ENCODE measurements at regions not wholly inside any gene's neighbourhood (a gene's known extent, or its start where the extent isn't known, plus 50 kb on each side); places are given as distances from the start of the nearest gene placed in this dataset.

GRCh38 chr5:3393920-3394597 is 201.6 kb upstream of the IRX1 start:
- DNase-seq (no peak), ATAC-seq (no peak)

DNA sequence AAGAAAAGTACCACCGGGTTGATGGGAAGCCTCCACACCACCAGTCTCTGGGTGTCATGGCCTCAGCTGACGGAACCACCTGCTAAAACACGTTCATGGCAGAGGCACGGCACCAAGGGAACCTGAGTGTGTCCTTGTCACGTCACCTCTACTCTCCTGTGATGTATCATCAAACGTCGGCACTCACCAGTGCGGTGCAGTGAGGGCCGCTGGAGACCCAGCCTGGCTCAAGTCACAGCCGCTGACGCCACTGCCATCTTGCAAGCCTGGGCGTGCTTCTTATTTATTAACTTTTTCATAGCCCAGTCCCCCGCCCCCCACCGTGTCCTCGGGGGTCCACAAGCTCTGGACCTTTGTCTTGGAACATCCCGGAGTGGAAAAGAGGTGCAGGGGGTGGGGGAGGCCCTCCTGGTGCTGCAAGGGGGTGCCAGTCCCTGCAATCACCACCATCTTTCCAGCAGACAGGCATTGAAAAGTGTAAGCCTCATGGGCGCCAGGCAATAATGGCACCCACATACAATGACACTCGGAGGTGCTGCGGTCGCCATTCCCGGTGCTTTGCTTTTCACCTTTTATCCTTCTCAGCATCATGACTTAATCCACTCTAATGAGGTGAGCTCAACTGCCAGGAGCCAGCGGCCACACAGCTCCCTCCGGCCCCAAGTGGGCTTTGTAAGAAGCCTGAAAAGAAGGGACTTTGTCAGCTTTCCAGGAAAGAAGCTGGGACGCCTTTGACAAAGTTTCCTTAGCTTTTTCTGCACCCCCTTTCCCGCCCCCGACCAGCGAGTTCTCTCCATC is 202.3 kb upstream of the IRX1 start:
- DNase-seq, result no peak
- no peak for ATAC-seq

DNA sequence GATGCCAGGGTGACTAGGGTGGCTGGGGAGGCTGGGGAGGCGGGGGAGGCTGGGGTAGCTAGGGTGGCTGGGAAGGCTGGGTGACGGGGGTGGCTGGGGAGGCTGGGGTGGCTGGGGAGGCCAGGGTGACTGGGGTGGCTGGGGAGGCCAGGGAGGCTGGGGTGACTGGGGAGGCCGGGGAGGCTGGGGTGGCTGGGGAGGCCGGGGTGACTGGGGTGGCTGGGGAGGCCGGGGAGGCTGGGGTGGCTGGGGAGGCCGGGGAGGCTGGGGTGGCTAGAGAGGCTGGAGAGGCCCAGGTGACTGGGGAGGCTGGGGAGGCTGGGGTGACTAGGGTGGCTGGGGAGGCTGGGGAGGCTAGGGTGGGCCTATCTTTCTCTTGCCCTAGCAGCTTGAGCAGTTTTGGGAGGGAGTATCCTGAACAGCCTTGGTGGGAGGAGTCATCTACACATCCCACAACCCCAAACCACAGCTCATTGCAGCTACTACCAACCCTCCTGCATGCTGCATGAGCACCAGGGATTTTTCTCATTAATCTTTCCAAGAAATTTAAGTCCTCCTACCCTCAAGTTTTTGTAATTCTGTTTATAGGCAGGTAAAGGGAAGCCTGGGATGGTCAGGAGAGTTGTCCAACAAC is 203.2 kb upstream of the IRX1 start:
- no peak for DNase-seq
- ATAC-seq, result no peak

GRCh38 chr5:3391210-3391609 is 204.4 kb upstream of the IRX1 start:
- ATAC-seq (no peak), DNase-seq (no peak)

DNA sequence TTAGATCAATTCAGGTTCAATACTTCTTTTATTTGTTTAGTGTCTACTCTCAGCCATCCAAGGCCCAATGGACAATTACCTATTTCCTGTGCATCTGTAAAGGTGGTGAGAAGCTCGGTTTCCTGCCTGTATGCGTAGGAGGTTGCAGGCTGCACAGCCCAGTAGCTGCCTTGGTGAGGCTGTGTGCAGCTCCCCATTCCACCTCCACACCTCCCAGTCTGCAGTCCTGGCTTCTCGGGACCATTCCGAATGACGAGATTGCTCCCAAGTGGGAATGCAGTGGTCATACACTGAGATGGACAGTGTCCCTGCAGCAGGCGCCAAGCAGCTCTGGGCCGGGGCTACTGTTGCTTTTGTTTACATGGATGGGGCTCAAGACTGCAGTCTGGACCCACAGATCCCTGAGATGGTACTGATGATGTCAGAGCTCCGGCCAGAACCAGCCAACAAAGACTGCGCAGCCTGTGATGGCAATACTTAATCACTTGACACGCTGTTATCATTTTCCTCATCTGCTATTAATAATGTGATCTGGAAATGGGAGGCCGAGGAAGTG is 206.1 kb upstream of the IRX1 start:
- DNase-seq (no peak), ATAC-seq (no peak)

GRCh38 chr5:3386637-3387036 is 209.0 kb upstream of the IRX1 start:
- ATAC-seq (no peak), DNase-seq (no peak)

DNA sequence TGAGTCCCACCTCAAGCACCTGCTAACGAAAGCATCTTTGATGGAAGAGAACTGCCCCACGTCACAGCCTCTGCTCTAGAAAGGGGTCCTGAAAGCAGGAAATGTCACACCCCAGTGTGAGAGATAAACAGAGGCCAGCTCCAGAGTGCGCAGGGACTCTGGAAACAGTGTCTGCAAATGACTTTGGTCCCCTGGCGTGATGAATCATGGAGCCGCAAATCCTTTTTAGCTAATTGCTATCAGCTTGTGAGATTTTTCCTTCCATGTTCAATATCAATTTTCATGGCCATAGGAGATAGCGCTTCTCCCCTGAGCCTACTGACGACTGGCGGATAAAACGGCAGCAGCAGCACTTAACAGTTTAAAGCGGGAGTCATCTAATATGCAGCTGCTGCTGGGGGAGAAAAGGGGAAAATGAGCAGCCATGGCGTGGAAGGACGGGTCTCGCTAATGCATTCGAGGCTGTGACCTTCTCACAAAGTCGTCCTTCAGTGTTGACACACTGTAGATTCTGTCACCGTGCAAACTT is 209.6 kb upstream of the IRX1 start:
- DNase-seq (no peak), ATAC-seq (no peak)

- ATAC-seq (no peak), DNase-seq (no peak)
These were observed 211.1 kb upstream of the IRX1 start for GRCh38 chr5:3384531-3384930.

GRCh38 chr5:3382782-3383181 is 212.8 kb upstream of the IRX1 start:
- DNase-seq, result no peak
- no peak for ATAC-seq

DNA sequence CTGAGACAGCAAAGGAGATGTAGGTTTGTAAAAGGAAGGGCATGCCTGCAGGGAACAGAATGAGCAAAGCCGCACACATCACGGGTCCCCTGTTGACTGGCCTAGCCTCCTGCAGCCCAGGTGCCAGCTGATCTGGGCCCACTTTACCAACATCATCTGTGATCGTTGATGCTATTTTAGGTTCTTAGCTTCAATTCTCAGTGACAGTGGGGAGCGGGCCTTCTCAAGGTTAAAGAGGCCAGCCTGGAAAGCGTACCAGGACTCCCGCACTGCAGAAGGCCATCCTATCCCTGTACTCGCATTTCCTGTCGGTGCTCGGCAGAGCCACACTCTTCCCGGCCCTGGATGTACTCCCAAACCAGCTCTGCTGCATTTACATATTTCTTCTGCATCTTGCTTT is 213.5 kb upstream of the IRX1 start:
- ATAC-seq (no peak), DNase-seq (no peak)

DNA sequence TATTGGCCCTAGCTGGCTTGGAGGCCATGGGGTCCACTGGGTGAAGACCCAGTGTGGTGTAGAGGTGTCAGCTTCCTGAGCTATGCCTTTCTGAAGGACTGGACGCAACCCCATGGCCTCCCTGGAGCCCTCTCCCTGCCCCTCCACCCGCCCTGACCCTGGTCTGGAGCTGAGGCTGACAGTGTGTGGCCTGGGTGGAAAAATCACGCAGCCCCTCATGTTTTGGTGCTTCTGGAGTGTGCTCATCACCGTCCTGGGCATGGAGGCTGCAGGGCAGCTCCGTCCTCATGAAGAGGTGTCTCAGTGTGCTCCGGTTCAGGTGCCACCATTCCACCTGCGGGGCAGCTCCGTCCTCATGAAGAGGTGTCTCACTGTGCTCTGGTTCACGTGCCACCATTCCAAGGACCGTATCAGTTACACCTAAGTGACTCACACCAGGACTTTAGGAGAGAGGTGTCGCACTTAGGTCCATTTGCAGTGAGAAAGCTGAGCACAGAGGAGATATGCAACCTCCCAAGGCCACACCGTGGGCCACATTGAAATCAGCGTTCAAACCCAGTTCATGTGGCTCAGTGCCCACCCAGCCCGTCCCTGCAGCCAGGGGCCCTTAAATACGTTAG is 214.3 kb upstream of the IRX1 start:
- DNase-seq (no peak), ATAC-seq (no peak)

- no peak for DNase-seq
- ATAC-seq, result no peak
These were observed 214.9 kb upstream of the IRX1 start for GRCh38 chr5:3380689-3381088.

DNA sequence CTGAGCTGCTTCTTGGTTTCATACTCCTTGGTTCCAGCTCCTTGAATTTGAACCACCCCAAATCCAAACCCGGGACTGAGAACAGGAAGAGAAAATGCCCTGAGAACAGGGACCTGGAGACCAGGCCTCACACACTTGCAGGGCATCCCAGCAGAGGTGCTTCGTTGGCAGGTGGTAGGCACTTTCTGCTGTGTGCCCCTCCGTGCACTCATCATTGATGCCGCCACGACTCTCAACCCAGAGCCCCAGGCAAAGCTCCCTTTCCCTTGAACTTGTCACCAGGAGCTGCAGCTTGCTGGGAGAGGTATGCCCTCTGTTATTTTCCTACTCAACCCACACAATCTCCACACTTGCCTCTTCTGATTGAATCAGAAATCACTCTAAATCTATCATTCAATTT is 217.8 kb upstream of the IRX1 start:
- DNase-seq (no peak), ATAC-seq (no peak)

- no peak for ATAC-seq
- DNase-seq, result no peak
These were observed 218.5 kb upstream of the IRX1 start for GRCh38 chr5:3377176-3377575.

GRCh38 chr5:3376611-3377010 is 219.0 kb upstream of the IRX1 start:
- ATAC-seq, result no peak
- DNase-seq, result no peak

GRCh38 chr5:3375586-3376311 is 219.9 kb upstream of the IRX1 start:
- DNase-seq (no peak), ATAC-seq (no peak)

DNA sequence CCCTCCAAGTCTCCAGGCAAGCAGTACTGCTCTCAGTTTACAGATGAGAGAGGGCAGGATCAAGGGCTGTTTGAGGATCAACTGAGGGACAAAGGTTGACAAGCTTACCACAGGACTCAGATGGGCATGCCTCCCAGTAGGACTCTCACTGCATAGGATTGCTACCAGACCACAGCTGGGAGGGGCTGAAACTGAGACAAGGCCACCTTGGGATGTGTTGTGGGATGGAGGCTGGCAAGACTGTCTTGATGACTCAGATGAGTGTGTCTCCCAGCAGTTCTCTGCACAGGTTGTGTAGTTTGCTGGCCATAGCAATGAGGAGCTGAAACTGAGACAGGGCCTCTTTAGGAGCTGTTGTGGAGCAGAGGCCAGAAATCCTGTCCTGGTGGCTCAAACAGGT is 222.2 kb upstream of the IRX1 start:
- ATAC-seq, result no peak
- DNase-seq, result no peak

- no peak for ATAC-seq
- DNase-seq, result no peak
These were observed 223.3 kb upstream of the IRX1 start for GRCh38 chr5:3372289-3372688.

DNA sequence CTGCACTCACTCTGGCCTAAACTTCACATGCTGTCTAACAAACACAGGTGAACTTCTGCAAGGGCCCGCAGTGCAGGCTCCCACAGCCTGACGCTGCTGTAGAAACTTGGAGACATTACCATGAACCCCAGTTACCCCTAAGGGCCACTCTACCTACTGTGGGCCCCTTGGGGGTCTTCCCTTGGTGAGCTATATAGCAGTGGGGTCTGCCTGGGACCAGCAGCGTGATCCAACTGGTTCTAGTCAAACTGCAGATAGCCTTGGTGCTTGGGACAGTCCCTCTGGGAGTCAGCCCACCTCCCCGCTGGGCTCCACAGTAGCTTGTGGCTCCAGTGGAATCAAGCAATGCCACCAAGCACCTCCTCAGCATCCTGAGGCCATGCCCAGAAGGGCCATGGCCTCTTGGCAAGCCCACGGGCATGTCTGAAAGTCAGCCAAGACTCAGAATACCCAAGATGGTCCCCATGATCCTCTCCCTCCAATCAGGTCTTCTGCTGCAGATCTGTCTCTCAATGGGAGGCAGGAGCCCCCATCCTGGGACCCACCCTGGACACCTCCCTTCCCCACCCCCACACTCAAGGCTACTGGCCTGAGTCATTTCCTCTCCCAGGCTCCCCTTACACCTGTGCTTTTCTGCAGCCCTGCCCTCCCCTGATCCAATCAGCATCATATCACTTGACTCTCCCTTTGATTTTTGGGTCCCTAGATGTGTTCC is 230.0 kb upstream of the IRX1 start:
- DNase-seq, result no peak

DNA sequence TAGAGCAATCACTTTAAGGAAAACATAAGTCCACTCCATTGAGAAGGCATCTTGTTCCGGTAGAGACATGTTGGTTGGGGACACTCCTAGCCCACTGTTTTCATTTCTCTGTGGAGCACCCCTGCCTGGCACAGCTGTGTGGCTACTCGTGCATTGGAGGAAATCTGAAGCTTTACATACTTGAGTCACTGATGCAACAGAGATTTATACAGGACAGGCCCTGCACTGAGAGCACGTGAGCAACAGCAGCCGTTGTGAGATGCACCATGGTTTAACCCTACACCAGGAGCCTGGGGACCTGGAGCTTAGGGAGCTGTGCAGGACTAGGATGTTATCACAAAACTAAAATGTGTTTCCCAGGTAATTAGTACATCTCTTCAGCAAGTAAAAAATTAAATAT is 230.7 kb upstream of the IRX1 start:
- ATAC-seq (no peak), DNase-seq (no peak)

More for the DNA sequence above, 230.0 kb upstream of the IRX1 start:
- no peak for ATAC-seq

- DNase-seq (no peak), ATAC-seq (no peak)
These were observed 231.2 kb upstream of the IRX1 start for GRCh38 chr5:3364433-3364832.

All from stimulated activated naive CD8-positive, alpha-beta T cell treated with anti-CD3 and anti-CD28 coated beads, Interleukin-15, Interleukin-2, amounts not matched to agents 100 U/mL and 50 U/mL, for 24 hours (primary cell).